ENCODE measurements at regions not wholly inside any gene's neighbourhood (a gene's known extent, or its start where the extent isn't known, plus 50 kb on each side); places are given as distances from the start of the nearest gene placed in this dataset.

DNA sequence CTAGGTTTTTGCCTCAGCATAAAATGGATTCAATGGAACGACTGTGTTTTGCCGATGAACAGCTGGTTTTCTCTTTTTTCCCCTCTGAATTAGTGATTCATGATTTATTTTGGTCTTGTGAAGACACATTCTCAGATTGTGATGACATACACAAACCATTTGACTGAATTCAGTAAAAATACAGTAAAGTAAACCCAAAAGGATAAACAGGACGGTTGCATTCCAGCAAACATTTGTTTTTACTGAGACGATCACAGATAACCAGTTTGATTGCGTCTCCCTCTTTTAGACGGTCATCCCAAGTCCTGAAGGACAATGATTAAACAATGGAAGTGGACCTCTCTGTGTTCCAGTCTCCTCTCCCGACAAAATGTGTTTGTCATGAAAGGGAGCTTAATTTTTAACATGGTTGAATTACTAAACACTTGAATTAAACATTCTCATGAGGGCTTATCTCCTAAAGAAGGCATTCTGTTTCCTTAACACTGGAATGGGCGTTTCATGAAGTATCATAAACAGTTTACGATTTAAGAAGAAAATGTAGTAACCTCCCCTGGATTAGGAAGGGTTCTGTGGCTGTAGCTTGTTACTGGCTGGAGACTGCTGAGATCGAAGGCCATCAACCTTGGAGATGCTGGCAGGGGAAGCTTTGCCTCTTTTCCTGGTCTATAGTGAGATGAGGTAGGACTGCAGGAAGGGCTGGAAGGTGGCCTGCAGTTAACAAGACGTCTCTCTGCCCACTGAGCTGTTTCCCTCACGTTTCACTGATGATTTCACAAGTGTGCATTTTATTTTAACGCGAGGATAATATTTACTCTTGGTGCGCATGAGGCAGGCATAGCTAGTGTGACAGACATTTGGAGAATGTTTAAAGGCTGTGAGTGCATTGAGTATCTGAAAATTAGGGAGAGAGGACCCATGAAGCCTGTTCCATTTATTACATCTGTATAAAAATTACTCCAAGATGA, 457.9 kb downstream of the FGF9 start:
- H3K4me3 ChIP-seq (ENCODE audit: low read depth, low read length), result no peak overlapping the region

DNA sequence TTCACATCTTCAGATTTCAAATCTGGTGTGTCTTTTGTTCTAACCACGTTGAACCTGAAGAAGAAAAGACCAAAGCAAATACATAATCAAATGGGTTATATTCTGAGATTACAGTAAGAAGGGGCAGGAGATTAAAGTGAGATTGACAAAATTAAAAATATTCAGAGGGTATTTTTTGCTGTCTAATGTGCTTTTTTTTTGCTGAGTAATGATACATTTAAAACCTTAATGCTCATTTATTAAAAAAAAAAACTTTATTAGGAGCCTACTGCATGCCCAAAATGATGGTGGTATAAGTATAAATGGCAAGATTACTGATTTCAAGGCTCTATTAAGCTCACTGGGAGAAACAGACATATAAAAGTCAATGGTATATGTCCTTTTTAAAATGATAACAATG, 459.4 kb downstream of the FGF9 start:
- TF ChIP-seq, protein P1, sequence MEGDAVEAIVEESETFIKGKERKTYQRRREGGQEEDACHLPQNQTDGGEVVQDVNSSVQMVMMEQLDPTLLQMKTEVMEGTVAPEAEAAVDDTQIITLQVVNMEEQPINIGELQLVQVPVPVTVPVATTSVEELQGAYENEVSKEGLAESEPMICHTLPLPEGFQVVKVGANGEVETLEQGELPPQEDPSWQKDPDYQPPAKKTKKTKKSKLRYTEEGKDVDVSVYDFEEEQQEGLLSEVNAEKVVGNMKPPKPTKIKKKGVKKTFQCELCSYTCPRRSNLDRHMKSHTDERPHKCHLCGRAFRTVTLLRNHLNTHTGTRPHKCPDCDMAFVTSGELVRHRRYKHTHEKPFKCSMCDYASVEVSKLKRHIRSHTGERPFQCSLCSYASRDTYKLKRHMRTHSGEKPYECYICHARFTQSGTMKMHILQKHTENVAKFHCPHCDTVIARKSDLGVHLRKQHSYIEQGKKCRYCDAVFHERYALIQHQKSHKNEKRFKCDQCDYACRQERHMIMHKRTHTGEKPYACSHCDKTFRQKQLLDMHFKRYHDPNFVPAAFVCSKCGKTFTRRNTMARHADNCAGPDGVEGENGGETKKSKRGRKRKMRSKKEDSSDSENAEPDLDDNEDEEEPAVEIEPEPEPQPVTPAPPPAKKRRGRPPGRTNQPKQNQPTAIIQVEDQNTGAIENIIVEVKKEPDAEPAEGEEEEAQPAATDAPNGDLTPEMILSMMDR (IDR thresholded peaks at IDR 0.05; ENCODE audit: borderline replicate concordance, insufficient read depth, low read depth, low read length), result no peak

More for the DNA sequence above, 457.9 kb downstream of the FGF9 start:
- TF ChIP-seq, protein P1 (IDR thresholded peaks at IDR 0.05; ENCODE audit: borderline replicate concordance, insufficient read depth, low read depth, low read length), result no peak

DNA sequence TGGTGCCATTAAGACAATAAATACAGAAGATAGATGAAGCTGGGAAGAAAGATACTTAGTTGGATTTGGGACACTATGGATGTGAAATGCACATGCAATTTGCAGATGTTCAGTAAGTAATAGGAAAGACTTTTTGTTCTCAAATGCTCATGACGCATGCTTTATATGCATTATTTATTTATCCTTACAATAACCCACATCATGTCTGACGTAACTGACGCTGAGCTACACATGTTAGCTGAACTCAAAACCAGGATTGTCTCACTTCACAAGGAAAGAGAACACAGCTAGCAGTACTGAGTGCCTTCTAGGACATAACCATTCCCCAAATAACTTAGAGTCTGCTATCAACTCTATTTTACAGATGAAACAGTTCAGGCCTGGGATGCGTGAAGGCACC, 463.4 kb downstream of the FGF9 start:
- no peak overlapping the region for H3K4me3 ChIP-seq (ENCODE audit: low read depth, low read length)
- TF ChIP-seq, protein P1 (IDR thresholded peaks at IDR 0.05; ENCODE audit: borderline replicate concordance, insufficient read depth, low read depth, low read length), result no peak

More for the DNA sequence above, 459.4 kb downstream of the FGF9 start:
- H3K4me3 ChIP-seq (ENCODE audit: low read depth, low read length), result no peak overlapping the region

DNA sequence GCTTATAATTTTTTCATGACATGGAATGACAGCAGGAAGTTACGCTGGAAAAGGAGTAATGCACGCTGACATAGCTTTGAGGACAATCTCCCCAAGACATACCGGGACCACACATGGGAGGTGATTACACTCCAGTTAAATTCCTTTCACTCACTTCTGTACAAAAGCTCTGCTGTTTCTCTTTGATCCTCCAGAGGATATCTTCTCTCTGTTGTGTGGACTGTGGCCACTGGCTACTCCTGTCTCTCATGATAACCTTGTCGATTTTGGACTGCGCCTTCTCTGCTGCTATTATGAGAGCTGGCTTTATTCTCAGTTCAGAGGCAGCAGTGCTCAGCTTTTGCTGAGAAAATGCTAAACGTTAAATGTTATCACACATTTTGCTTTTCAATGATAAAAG, 464.6 kb downstream of the FGF9 start:
- TF ChIP-seq, protein P1 (IDR thresholded peaks at IDR 0.05; ENCODE audit: borderline replicate concordance, insufficient read depth, low read depth, low read length), result no peak
- H3K4me3 ChIP-seq (ENCODE audit: low read depth, low read length), result no peak overlapping the region

DNA sequence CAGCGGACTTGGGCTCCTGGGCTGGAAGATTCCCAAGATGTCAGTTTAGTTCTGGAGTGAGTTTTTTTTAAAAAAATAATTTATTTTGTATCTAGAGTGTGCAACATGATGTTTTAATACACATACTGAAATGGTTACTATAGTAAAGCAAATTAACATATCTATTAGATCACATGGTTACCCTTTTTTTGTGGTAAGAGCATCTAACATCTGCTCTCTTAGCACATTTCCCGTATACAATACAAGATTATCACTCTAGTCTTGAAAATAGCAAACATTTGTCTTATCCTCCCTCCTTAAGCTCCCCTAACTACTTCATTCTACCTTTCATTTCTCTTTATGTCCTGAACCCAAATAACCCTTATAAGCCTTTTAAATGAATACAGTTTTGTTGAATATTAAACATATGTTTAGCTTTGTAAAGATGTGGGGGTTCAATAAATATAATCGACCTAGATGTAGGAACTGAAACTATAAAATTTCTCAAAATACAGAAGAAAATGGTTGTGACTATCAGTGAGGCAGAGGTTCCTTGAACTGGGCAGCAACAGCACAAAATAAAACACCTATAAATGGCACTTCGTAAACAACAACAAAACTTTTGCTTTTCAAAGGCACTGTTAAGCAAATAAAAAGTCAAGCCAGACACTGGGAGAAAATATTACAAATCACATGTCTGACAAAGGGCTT, 466.6 kb downstream of the FGF9 start:
- no peak overlapping the region for H3K4me3 ChIP-seq (ENCODE audit: low read depth, low read length)

DNA sequence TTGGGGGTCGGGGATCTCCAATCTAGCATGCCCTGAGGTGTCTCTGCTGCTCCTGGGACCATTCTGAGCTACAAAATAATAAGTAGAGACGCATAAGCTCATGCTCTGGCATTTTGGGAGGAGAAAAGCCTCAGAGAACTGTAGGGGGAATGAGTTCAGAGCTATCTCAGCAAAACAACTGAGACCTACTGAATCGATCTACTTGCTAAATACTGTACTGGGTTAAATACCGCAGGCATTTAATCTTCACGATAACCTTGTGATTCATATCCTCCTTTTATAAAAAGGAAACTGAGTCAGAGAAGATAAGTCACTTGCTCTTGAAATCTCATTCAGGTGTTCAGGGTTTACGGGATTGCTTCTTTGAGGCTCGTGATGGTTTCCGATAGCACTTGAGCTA, 468.1 kb downstream of the FGF9 start:
- TF ChIP-seq, protein P1 (IDR thresholded peaks at IDR 0.05; ENCODE audit: borderline replicate concordance, insufficient read depth, low read depth, low read length), result no peak

More for the DNA sequence above, 466.6 kb downstream of the FGF9 start:
- TF ChIP-seq, protein P1 (IDR thresholded peaks at IDR 0.05; ENCODE audit: borderline replicate concordance, insufficient read depth, low read depth, low read length), result no peak

More for the DNA sequence above, 468.1 kb downstream of the FGF9 start:
- no peak overlapping the region for H3K4me3 ChIP-seq (ENCODE audit: low read depth, low read length)

Data from GM12875 (cell line).